ENCODE measurements at regions not wholly inside any gene's neighbourhood (a gene's known extent, or its start where the extent isn't known, plus 50 kb on each side); places are given as distances from the start of the nearest gene placed in this dataset.

DNA sequence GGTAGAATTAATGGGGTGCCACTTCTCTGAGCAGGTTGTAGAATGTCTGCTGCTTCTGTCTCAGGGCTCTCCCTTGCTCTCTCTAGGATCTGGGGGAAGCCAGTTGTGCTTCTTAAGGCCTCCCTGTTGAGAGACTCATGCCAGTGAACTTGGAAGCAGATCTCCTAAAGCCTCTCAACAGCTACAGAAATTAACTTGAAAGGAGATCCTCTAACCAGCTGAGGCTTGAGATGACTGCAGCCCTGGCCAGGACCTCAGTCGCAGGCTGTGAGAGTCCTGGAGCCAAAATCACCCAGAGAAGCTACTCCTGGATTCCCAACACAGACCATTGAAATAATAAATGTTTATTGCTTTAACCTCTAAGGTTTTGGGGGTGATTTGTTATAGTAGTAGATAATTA lies 180.2 kb upstream of the MARCKS start:
- no peak for TF ChIP-seq SIN3A (IDR thresholded peaks at IDR 0.05; ENCODE audit: borderline replicate concordance, insufficient read depth, low read length)

DNA sequence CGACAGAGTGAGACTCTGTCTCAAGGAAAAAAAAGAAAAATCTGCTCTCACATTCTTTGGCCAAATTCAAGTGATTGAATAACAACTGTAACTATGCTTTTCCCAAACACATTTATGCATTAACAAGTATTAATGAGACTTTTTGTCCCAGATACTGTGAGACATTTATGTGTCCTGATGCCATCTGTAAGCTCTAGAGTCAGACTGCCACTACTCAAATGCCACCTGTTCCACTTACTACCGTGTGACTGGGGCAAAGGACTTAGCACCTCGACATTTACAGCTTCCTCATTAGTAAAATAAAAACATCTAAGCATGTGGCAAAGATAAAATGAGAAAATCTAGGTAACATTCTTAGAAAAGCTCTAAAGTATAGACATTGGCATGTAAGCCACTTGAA lies 178.1 kb upstream of the MARCKS start:
- no peak for TF ChIP-seq TAF1 (IDR thresholded peaks at IDR 0.05; ENCODE audit: borderline replicate concordance, insufficient read depth, low read length)
- TF ChIP-seq SIN3A (IDR thresholded peaks at IDR 0.05; ENCODE audit: borderline replicate concordance, insufficient read depth, low read length): no peak
- TF ChIP-seq, protein P1, sequence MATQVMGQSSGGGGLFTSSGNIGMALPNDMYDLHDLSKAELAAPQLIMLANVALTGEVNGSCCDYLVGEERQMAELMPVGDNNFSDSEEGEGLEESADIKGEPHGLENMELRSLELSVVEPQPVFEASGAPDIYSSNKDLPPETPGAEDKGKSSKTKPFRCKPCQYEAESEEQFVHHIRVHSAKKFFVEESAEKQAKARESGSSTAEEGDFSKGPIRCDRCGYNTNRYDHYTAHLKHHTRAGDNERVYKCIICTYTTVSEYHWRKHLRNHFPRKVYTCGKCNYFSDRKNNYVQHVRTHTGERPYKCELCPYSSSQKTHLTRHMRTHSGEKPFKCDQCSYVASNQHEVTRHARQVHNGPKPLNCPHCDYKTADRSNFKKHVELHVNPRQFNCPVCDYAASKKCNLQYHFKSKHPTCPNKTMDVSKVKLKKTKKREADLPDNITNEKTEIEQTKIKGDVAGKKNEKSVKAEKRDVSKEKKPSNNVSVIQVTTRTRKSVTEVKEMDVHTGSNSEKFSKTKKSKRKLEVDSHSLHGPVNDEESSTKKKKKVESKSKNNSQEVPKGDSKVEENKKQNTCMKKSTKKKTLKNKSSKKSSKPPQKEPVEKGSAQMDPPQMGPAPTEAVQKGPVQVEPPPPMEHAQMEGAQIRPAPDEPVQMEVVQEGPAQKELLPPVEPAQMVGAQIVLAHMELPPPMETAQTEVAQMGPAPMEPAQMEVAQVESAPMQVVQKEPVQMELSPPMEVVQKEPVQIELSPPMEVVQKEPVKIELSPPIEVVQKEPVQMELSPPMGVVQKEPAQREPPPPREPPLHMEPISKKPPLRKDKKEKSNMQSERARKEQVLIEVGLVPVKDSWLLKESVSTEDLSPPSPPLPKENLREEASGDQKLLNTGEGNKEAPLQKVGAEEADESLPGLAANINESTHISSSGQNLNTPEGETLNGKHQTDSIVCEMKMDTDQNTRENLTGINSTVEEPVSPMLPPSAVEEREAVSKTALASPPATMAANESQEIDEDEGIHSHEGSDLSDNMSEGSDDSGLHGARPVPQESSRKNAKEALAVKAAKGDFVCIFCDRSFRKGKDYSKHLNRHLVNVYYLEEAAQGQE (IDR thresholded peaks at IDR 0.05; ENCODE audit: insufficient read depth in 1 of 2, low read depth in 2 of 2, low read length in 2 of 2): no peak
- TF ChIP-seq FOXP2 (optimal IDR thresholded peaks at IDR 0.05; ENCODE audit: borderline replicate concordance, extremely low read depth, extremely low read length, insufficient read depth): no peak
- no peak for TF ChIP-seq POLR2AphosphoS5 (IDR thresholded peaks at IDR 0.05; ENCODE audit: low read depth, low read length)

DNA sequence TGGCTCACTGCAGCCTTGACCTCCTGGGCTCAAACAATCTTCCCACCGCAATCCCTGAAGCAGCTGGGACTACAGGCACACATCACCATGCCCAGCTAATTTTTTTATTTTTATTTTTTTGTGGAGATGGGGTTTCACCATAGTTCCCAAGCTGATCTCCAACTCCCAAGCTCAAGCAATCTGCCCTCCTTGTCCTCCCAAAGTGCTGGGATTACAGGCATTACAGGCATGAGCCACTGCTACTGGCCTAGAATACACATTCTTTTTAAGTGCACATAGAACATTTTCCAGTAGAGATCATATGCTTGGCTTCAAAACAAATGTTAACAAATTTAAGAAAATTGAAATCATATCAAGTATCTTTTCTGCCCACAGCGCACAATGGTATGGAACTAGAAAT lies 176.8 kb upstream of the MARCKS start:
- no peak for TF ChIP-seq FOXP2 (optimal IDR thresholded peaks at IDR 0.05; ENCODE audit: borderline replicate concordance, extremely low read depth, extremely low read length, insufficient read depth)
- TF ChIP-seq POLR2AphosphoS5 (IDR thresholded peaks at IDR 0.05; ENCODE audit: low read depth, low read length): no peak
- no peak for TF ChIP-seq SIN3A (IDR thresholded peaks at IDR 0.05; ENCODE audit: borderline replicate concordance, insufficient read depth, low read length)
- no peak for TF ChIP-seq TAF1 (IDR thresholded peaks at IDR 0.05; ENCODE audit: borderline replicate concordance, insufficient read depth, low read length)
- TF ChIP-seq, protein P1 (IDR thresholded peaks at IDR 0.05; ENCODE audit: insufficient read depth in 1 of 2, low read depth in 2 of 2, low read length in 2 of 2): no peak

- no peak for TF ChIP-seq TAF1 (IDR thresholded peaks at IDR 0.05; ENCODE audit: borderline replicate concordance, insufficient read depth, low read length)
- TF ChIP-seq, protein P1 (IDR thresholded peaks at IDR 0.05; ENCODE audit: insufficient read depth in 1 of 2, low read depth in 2 of 2, low read length in 2 of 2): no peak
- TF ChIP-seq SIN3A (IDR thresholded peaks at IDR 0.05; ENCODE audit: borderline replicate concordance, insufficient read depth, low read length): no peak
- no peak for TF ChIP-seq FOXP2 (optimal IDR thresholded peaks at IDR 0.05; ENCODE audit: borderline replicate concordance, extremely low read depth, extremely low read length, insufficient read depth)
- TF ChIP-seq POLR2AphosphoS5 (IDR thresholded peaks at IDR 0.05; ENCODE audit: low read depth, low read length): no peak
Observed at GRCh38 chr6:113683968-113684367, 173.2 kb upstream of the MARCKS start.

DNA sequence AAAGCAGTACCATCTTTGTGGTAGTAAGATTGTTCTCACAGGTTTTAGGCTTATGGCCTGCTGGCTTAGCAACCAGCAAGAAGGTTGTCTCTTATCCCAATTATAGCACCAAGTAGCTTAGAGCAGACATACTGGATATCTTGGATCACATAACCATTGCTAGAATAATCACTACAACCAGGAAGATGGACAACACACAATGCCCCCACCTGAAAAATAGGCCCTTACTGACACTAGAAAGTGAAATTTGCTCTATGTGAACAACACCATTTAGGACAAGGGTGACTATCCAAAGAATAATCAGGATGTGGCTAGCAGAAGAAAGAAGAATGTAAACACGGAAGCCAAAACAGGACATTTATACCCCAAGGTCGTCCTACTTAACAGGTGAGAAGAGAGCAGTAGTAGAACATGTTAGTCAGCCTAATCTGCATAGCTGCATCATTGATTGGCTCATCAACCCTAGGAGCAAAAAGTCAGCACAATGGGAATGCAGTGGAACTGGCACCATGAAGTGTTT lies 172.7 kb upstream of the MARCKS start:
- no peak for TF ChIP-seq SIN3A (IDR thresholded peaks at IDR 0.05; ENCODE audit: borderline replicate concordance, insufficient read depth, low read length)
- no peak for TF ChIP-seq POLR2AphosphoS5 (IDR thresholded peaks at IDR 0.05; ENCODE audit: low read depth, low read length)
- TF ChIP-seq, protein P1 (IDR thresholded peaks at IDR 0.05; ENCODE audit: insufficient read depth in 1 of 2, low read depth in 2 of 2, low read length in 2 of 2): no peak
- no peak for TF ChIP-seq FOXP2 (optimal IDR thresholded peaks at IDR 0.05; ENCODE audit: borderline replicate concordance, extremely low read depth, extremely low read length, insufficient read depth)
- no peak for TF ChIP-seq TAF1 (IDR thresholded peaks at IDR 0.05; ENCODE audit: borderline replicate concordance, insufficient read depth, low read length)
